ENCODE measurements at regions not wholly inside any gene's neighbourhood (a gene's known extent, or its start where the extent isn't known, plus 50 kb on each side); places are given as distances from the start of the nearest gene placed in this dataset.

DNA sequence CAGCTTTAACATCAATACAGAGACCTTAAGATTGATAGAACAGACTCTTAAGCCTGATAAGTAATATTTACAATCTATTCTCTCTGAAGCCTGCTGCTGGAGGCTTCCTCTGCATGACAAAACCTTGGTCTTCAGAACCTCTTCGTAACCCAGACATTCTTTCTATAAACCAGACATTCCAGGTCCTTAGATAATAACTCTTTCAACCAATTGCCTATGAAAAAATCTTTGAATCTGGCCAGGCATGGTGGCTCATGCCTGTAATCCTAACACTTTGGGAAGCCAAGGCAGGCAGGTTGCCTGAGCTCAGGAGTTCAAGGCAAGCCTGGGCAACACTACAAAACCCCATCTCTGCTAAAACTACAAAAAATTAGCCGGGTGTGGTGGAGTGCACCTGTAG, 327.8 kb downstream of the ENC1 start:
- no peak for DNase-seq (ENCODE audit: low read depth)
- TF ChIP-seq, protein P1, sequence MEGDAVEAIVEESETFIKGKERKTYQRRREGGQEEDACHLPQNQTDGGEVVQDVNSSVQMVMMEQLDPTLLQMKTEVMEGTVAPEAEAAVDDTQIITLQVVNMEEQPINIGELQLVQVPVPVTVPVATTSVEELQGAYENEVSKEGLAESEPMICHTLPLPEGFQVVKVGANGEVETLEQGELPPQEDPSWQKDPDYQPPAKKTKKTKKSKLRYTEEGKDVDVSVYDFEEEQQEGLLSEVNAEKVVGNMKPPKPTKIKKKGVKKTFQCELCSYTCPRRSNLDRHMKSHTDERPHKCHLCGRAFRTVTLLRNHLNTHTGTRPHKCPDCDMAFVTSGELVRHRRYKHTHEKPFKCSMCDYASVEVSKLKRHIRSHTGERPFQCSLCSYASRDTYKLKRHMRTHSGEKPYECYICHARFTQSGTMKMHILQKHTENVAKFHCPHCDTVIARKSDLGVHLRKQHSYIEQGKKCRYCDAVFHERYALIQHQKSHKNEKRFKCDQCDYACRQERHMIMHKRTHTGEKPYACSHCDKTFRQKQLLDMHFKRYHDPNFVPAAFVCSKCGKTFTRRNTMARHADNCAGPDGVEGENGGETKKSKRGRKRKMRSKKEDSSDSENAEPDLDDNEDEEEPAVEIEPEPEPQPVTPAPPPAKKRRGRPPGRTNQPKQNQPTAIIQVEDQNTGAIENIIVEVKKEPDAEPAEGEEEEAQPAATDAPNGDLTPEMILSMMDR (IDR thresholded peaks at IDR 0.05; ENCODE audit: control insufficient read depth, insufficient read depth, low read depth, low read length, missing control alignments), result no peak
- no peak overlapping the region for H3K4me3 ChIP-seq (ENCODE audit: control insufficient read depth, low read depth, low read length)

DNA sequence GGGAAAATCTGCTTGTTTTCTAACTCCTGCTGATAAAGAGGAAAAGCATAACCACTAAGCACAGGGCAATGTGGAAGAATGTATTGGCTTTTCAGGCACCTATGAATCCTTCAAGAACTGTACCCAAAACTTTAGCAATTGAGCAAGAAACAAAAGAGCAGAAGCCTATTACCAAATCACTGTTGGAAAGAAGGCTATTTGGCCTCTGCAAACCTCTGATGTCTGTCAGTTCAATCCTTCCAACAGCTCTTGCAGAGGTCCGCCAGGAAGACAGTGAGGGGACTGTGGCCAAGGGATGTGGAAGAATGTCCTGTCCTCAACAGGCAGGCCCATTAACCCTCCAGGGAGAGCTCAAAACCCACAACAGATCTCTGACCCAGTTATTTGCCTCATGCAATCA, 328.6 kb downstream of the ENC1 start:
- TF ChIP-seq, protein P1 (IDR thresholded peaks at IDR 0.05; ENCODE audit: control insufficient read depth, insufficient read depth, low read depth, low read length, missing control alignments), result no peak
- no peak for DNase-seq (ENCODE audit: low read depth)
- H3K4me3 ChIP-seq (ENCODE audit: control insufficient read depth, low read depth, low read length), result no peak overlapping the region

DNA sequence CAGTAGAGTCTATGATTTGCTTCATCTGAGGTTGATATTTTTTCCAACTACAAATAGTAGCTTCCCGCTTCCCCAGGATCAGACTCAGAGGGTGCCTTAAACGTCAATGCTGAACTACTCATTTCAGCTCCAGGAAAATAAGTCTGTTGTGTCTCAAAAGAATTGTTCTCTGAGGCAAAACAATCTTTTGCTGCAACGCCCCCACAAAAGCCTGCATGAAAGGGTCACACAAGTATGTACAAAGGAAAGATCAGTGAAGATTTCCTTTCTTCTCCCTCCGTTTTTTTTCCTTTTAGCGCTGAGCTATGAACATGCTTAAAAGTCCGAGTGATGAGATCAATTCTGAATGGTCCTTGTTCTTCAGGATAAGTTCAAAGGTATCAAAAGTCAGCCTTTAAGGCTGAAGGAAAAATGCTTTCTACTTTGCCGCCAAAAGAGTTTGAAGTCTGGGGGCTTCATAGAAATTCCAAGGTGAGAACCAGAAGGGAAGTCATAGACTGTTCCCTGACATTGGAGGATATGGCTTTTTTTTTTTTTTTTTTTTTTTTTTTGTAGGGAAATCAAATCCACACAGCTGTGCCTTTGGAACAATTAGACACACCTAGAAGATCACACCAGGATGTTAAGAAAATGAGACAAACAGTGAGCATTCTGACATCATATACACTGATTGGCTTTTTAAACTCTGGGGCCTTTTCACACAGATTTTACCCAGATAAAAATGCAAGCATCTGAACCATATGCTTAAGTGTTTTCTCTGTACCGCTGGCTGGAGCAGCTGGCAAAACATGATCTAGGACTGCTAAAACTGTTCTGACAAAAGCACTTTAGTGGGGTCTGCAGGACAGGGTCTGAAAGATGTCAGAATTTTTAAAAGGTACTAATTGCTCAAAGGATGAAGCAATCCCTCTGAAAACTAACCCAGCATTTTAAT, 329.3 kb downstream of the ENC1 start:
- no peak overlapping the region for H3K4me3 ChIP-seq (ENCODE audit: control insufficient read depth, low read depth, low read length)
- no peak for DNase-seq (ENCODE audit: low read depth)
- TF ChIP-seq, protein P1 (IDR thresholded peaks at IDR 0.05; ENCODE audit: control insufficient read depth, insufficient read depth, low read depth, low read length, missing control alignments), result no peak

DNA sequence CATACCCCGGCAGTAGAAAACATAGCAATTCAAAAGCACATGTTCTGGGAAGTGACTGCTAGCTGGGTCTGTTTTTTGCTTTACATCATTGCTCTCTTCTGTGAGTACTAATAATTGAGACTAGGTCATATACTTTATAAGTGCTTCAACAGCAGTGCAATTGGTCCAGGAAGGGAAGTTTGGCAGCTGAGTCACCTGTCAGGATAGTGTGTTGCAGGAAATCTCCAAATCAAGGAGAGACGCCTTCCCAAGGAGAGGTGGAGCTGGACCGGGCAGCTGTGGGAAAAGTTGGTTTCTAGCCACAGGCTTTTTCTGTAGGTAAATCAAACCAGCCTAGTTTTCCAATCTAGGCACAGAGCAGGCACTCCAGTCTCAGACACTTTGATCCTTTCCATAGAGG, 330.1 kb downstream of the ENC1 start:
- TF ChIP-seq, protein P1 (IDR thresholded peaks at IDR 0.05; ENCODE audit: control insufficient read depth, insufficient read depth, low read depth, low read length, missing control alignments), result no peak
- no peak for DNase-seq (ENCODE audit: low read depth)
- H3K4me3 ChIP-seq (ENCODE audit: control insufficient read depth, low read depth, low read length), result no peak overlapping the region

DNA sequence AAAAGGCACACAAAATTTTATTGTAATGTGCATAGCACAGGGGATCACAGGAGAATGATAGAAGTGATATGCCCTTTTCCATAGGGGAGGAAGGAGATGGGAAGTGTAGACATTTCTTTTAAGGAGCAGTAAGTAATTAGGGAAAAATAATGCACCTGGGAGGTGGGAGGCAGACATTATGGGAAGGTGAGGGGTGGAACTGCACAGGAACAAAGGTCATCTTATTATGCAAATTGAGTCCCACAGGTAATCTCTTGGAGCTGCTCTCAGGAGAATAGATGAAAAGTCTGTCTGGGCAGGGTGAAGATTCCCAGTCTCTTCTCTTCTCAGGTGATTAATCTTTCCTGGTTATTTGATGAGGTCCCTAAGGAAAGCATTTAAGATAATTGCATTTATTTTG, 331.5 kb downstream of the ENC1 start:
- TF ChIP-seq, protein P1 (IDR thresholded peaks at IDR 0.05; ENCODE audit: control insufficient read depth, insufficient read depth, low read depth, low read length, missing control alignments), result no peak
- no peak for DNase-seq (ENCODE audit: low read depth)
- H3K4me3 ChIP-seq (ENCODE audit: control insufficient read depth, low read depth, low read length), result no peak overlapping the region

DNA sequence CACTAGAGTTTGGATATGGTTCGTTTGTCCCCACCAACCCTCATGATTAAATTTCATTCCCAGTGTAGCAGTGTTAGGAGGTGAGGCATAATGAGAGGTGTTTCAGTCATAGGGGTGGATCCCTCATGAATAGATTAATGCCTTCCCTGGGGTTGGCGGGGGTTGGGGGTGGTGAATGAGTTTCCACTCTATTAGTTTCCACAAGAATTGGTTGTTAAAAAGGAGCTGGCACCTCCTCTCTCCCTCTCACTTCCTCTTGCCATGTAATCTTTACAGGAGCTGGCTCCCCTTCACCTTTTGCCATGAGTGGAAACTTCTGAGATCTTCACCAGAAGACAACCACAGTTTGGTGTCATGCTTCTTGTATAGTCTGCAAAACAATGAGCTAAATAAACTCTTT, 333.7 kb downstream of the ENC1 start:
- TF ChIP-seq, protein P1 (IDR thresholded peaks at IDR 0.05; ENCODE audit: control insufficient read depth, insufficient read depth, low read depth, low read length, missing control alignments), result no peak
- no peak for DNase-seq (ENCODE audit: low read depth)
- no peak overlapping the region for H3K4me3 ChIP-seq (ENCODE audit: control insufficient read depth, low read depth, low read length)
